Astrocyte of the cerebellum (primary cell): ENCODE measurements at regions not wholly inside any gene's neighbourhood (a gene's known extent, or its start where the extent isn't known, plus 50 kb on each side); places are given as distances from the start of the nearest gene placed in this dataset.

Source experiments
- DNase-seq: peaks from one replicate; pipeline ENCODE4 v3.0.0-alpha.2; 2011; ENCODE audit warnings: low read depth
- H3K4me3 ChIP-seq: 2 replicates; pipeline ENCODE4 v1.5.1; 2011; ENCODE audit warnings: mild to moderate bottlenecking, low read depth, low read length, moderate library complexity
- CTCF ChIP-seq: IDR thresholded peaks from 2 replicates; pipeline ENCODE4 v1.5.1; 2012; ENCODE audit warnings: low read length, low read depth, moderate library complexity, mild to moderate bottlenecking; ENCODE audit errors: missing control alignments
- in situ Hi-C: cut with HindIII; loops from 2 replicates; pipeline ENCODE4 v1.10.0; 2017; ENCODE audit warnings: low sequenced_read_pairs

- no peak for TF ChIP-seq CTCF
- DNase-seq, result no peak
- H3K4me3 ChIP-seq, result no peak overlapping the region
- in situ Hi-C loops, result no loop called here
Observed at GRCh38 chr5:35561396-35561795, 56.3 kb upstream of the SPEF2 start.

GRCh38 chr5:35557748-35558147, 59.9 kb upstream of the SPEF2 start:
- DNase-seq, result no peak
- no peak for TF ChIP-seq CTCF
- H3K4me3 ChIP-seq, result no peak overlapping the region
- in situ Hi-C loops, result no loop called here

- no peak overlapping the region for H3K4me3 ChIP-seq
- in situ Hi-C loops, result no loop called here
- TF ChIP-seq CTCF, result no peak
- DNase-seq, result no peak
Observed at GRCh38 chr5:35557199-35557598, 60.5 kb upstream of the SPEF2 start.

- H3K4me3 ChIP-seq, result no peak overlapping the region
- TF ChIP-seq CTCF, result no peak
- DNase-seq, result no peak
- in situ Hi-C loops, result no loop called here
Observed at GRCh38 chr5:35554016-35554415, 63.6 kb upstream of the SPEF2 start.

GRCh38 chr5:35545190-35545589, 72.5 kb upstream of the SPEF2 start:
- H3K4me3 ChIP-seq, result no peak overlapping the region
- TF ChIP-seq CTCF, result no peak
- in situ Hi-C loops, result no loop called here

GRCh38 chr5:35543408-35543807, 74.3 kb upstream of the SPEF2 start:
- TF ChIP-seq CTCF, result no peak
- in situ Hi-C loops, result no loop called here
- no peak for DNase-seq
- no peak overlapping the region for H3K4me3 ChIP-seq

More at GRCh38 chr5:35545190-35545589, 72.5 kb upstream of the SPEF2 start:
- no peak for DNase-seq

GRCh38 chr5:35540002-35540401, 77.7 kb upstream of the SPEF2 start:
- in situ Hi-C loops, result no loop called here
- no peak for DNase-seq
- no peak for TF ChIP-seq CTCF
- H3K4me3 ChIP-seq, result no peak overlapping the region
